Neural progenitor cell (in vitro differentiated cells): ENCODE measurements at regions not wholly inside any gene's neighbourhood (a gene's known extent, or its start where the extent isn't known, plus 50 kb on each side); places are given as distances from the start of the nearest gene placed in this dataset.

Experiments used
- CTCF ChIP-seq: fragments of 200-600 bp; sonication (generic); IDR thresholded peaks from 2 replicates; pipeline ENCODE4 v1.5.1; 2017; ENCODE audit warnings: antibody characterized with exemption, mild to moderate bottlenecking
- EZH2 ChIP-seq: fragments of 200-600 bp; sonication (generic); IDR thresholded peaks from 2 replicates; pipeline ENCODE4 v1.6.1; 2017; ENCODE audit warnings: antibody characterized with exemption, mild to moderate bottlenecking, moderate library complexity
- EZH2phosphoT487 ChIP-seq: fragments of 200-600 bp; sonication (generic); IDR thresholded peaks from 2 replicates; pipeline ENCODE4 v1.6.1; 2017; ENCODE audit warnings: antibody characterized with exemption

- TF ChIP-seq CTCF (no peak), EZH2phosphoT487 (no peak), EZH2 (no peak)
These were observed 60.5 kb upstream of the ABCD3 start for GRCh38 chr1:94357661-94358060.
